GM12878 (cell line): ENCODE measurements at regions not wholly inside any gene's neighbourhood (a gene's known extent, or its start where the extent isn't known, plus 50 kb on each side); places are given as distances from the start of the nearest gene placed in this dataset.

Experiments
- ATAC-seq: fragments of 200-7000 bp; cut with Tn5 transposase; 3 replicates; pipeline ENCODE4 v1.9.1; 2020; ENCODE audit warnings: mild to moderate bottlenecking, moderate library complexity
- BruUV-seq: library from RNA; stranded (reverse); fragments of 400-500 nt; replicated peaks from 2 replicates; lab custom pipeline; 2021; lab: Mats Ljungman, UMichigan
- CTCF ChIA-PET: fragments of 300-600 bp; sonication (Branson Sonifier 250); formaldehyde crosslinking; extraction: SDS; loops from one replicate; lab custom pipeline; 2021; ENCODE audit warnings: inconsistent platforms; lab: Yijun Ruan, JAX
- POLR2A ChIA-PET: fragments of 350-600 bp; formaldehyde crosslinking; extraction: SDS; loops from one replicate; lab custom pipeline; 2021; ENCODE audit warnings: inconsistent platforms; lab: Charles Lee
- RAD21 ChIA-PET: fragments of 300-600 bp; sonication (Branson Sonifier 250); formaldehyde crosslinking; loops from one replicate; lab custom pipeline; 2023; ENCODE audit warnings: antibody characterized with exemption; ENCODE audit not compliant: unreplicated experiment; lab: Charles Lee
- SMC1A ChIA-PET: fragments of 300-600 bp; sonication (Branson Sonifier 250); formaldehyde crosslinking; loops from one replicate; lab custom pipeline; 2023; ENCODE audit not compliant: unreplicated experiment, uncharacterized antibody; lab: Charles Lee
- DNase-seq: peaks from one replicate; pipeline ENCODE4 v3.0.0-alpha.2; 2011; ENCODE audit warnings: low read depth, low spot score
- FAIRE-seq: peaks from 3 replicates; lab custom pipeline; 2011; peaks lifted over from hg19 to GRCh38; lab: Jason Lieb, UNC
- H2AFZ ChIP-seq: 2 replicates; pipeline ENCODE4 v1.6.0; 2011; ENCODE audit warnings: low read depth, low read length, control low read depth; ENCODE audit not compliant: control insufficient read depth
- H3K27ac ChIP-seq: 2 replicates; pipeline ENCODE4 v1.5.1; 2011; ENCODE audit warnings: control low read depth; ENCODE audit not compliant: control insufficient read depth, insufficient read depth
- H3K27me3 ChIP-seq, 2 experiments: replicated peaks in 1 of 2; 2 replicates each; pipeline versions ENCODE4 v1.6.0 to v1.6.1; 2011; ENCODE audit warnings: low read length in 1 of 2; ENCODE audit not compliant: control insufficient read depth in 2 of 2, insufficient read depth in 2 of 2
- H3K36me3 ChIP-seq, 2 experiments: 2 replicates each; pipeline ENCODE4 v1.5.1; 2011; ENCODE audit warnings: low read length in 1 of 2; ENCODE audit not compliant: control insufficient read depth in 2 of 2, insufficient read depth in 2 of 2
- H3K4me1 ChIP-seq: 2 replicates; pipeline ENCODE4 v1.6.1; 2011; ENCODE audit warnings: mild to moderate bottlenecking, low read length, moderate library complexity, mixed read lengths; ENCODE audit not compliant: control insufficient read depth, insufficient read depth
- H3K4me2 ChIP-seq: 2 replicates; pipeline ENCODE4 v1.6.0; 2011; ENCODE audit warnings: control low read depth; ENCODE audit not compliant: control insufficient read depth, insufficient read depth
- H3K4me3 ChIP-seq: fragments of 200-600 bp; sonication (generic); 2 replicates; pipeline ENCODE4 v1.5.1; 2016
- H3K79me2 ChIP-seq: 2 replicates; pipeline ENCODE4 v1.6.0; 2011; ENCODE audit warnings: low read length; ENCODE audit not compliant: control insufficient read depth, insufficient read depth
- H3K9ac ChIP-seq: 2 replicates; pipeline ENCODE4 v1.8.0; 2011; ENCODE audit warnings: low read length, control low read depth, mixed read lengths; ENCODE audit not compliant: control insufficient read depth, insufficient read depth
- H3K9me3 ChIP-seq: replicated peaks from 3 replicates; pipeline ENCODE4 v1.5.1; 2011; ENCODE audit warnings: mild to moderate bottlenecking, low read length; ENCODE audit not compliant: control insufficient read depth, insufficient read depth
- H4K20me1 ChIP-seq: 2 replicates; pipeline ENCODE4 v1.6.0; 2011; ENCODE audit not compliant: control insufficient read depth, insufficient read depth
- CBX5 ChIP-seq: sonication (generic); IDR thresholded peaks from 2 replicates; pipeline ENCODE4 v1.6.1; 2016; ENCODE audit warnings: low read depth, moderate library complexity, mild to moderate bottlenecking, inconsistent platforms
- CREM ChIP-seq: IDR thresholded peaks from 2 replicates; pipeline ENCODE4 v1.6.1; 2014; ENCODE audit warnings: antibody characterized with exemption, low read depth
- E2F4 ChIP-seq: IDR thresholded peaks from 2 replicates; pipeline ENCODE4 v1.6.1; 2012; ENCODE audit warnings: low read depth, low read length, improper control_type of control experiment
- IKZF2 ChIP-seq, 2 experiments: fragments of 450-650 bp; IDR thresholded peaks; 2 replicates each; pipeline ENCODE4 v1.6.1; 2017; ENCODE audit warnings: mild to moderate bottlenecking in 2 of 2, moderate library complexity in 2 of 2
- MLLT1 ChIP-seq: fragments of 450-650 bp; IDR thresholded peaks from 2 replicates; pipeline ENCODE4 v1.6.1; 2016; ENCODE audit warnings: mild to moderate bottlenecking
- PML ChIP-seq: IDR thresholded peaks from 2 replicates; pipeline ENCODE4 v1.6.1; 2012; ENCODE audit warnings: low read length, inconsistent platforms
- RB1 ChIP-seq: fragments of 450-650 bp; formaldehyde crosslinking; IDR thresholded peaks from 2 replicates; pipeline ENCODE4 v1.6.1; 2017; ENCODE audit warnings: mild to moderate bottlenecking, borderline replicate concordance
- RELB ChIP-seq: fragments of 450-650 bp; IDR thresholded peaks from 2 replicates; pipeline ENCODE4 v1.6.1; 2017; ENCODE audit warnings: low read depth, mild to moderate bottlenecking, moderate library complexity
- RFX5 ChIP-seq: IDR thresholded peaks from 2 replicates; pipeline ENCODE4 v1.6.1; 2011; ENCODE audit warnings: low read depth, low read length, improper control_type of control experiment
- RUNX3 ChIP-seq: IDR thresholded peaks from 2 replicates; pipeline ENCODE4 v1.6.1; 2012; ENCODE audit warnings: low read length, inconsistent platforms
- SP1 ChIP-seq: IDR thresholded peaks from one replicate; pipeline ENCODE4 v1.6.1; 2011; ENCODE audit warnings: low read depth, low read length
- WGBS: methylation state at CpG from one replicate; pipeline ENCODE4 v1.1.6; 2016; ENCODE audit warnings: low lambda C conversion rate; ENCODE audit not compliant: insufficient replicate concordance, insufficient coverage; ENCODE audit errors: missing lambda C conversion rate; 5-methylcytosine and 5-hydroxymethylcytosine counted together
- in situ Hi-C: fragments of 300-500 bp; cut with MboI; formaldehyde crosslinking; loops from 9 replicates; pipeline ENCODE4 v1.14.3; 2018; ENCODE audit warnings: mixed read lengths
- intact Hi-C: fragments of 100-400 bp; cut with micrococcal nuclease; formaldehyde crosslinking; loops from one replicate; pipeline ENCODE4 v1.14.2; 2022; ENCODE audit not compliant: unreplicated experiment

DNA sequence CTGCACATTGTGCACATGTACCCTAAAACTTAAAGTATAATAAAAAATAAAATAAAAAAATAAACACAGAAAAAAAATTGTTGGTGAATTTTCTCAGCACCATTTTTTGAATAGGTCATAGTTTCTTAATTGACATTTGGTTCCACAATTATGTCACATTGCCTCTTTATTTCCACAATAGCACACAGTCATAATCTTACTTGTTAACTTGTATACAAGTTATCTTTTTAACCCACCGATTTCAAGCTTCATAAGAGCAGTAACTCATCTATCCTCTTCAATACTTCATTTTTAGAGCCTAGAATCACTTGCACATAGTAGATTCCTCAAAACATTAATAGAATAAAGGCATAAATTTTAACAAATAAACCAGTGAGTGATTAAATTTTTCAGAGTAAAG is 1425.1 kb upstream of the LRRTM3 start:
- Histone ChIP-seq H3K9ac (no peak overlapping the region), H2AFZ (no peak overlapping the region), H3K79me2 (no peaks in the 10 kb centered on the region), H3K4me1 (no peaks in the 10 kb centered on the region), H3K36me3 (no peaks in the 10 kb centered on the region), H3K9me3 (no peaks in the 10 kb centered on the region), H3K27ac (no peak overlapping the region), H3K4me3 (no peak overlapping the region), H3K4me2 (no peak overlapping the region), H4K20me1 (no peaks in the 10 kb centered on the region), H3K27me3 (no peaks in the 10 kb centered on the region)
- peak; percentile 56 for ATAC-seq
- TF ChIP-seq RELB (no peak), PML (no peak), RFX5 (no peak)
- in situ Hi-C loops = no loop called here
- intact Hi-C loops = loop anchor here (10.0 kb wide), 1 partner anchor 394 kb away; no protein-coding TSS in a partner anchor
- 0% methylated on average over 1 of the region's 1 CpG for WGBS
- RAD21 ChIA-PET = no interaction called here
- no peak for FAIRE-seq
- no TSS peak for BruUV-seq
- POLR2A ChIA-PET = no interaction called here
- DNase-seq = no peak
- CTCF ChIA-PET = no interaction called here
- SMC1A ChIA-PET = interaction anchor here (1.4 kb wide), 1 partner anchor 69 kb away, joined by 3 read pairs; no protein-coding TSS in a partner anchor

DNA sequence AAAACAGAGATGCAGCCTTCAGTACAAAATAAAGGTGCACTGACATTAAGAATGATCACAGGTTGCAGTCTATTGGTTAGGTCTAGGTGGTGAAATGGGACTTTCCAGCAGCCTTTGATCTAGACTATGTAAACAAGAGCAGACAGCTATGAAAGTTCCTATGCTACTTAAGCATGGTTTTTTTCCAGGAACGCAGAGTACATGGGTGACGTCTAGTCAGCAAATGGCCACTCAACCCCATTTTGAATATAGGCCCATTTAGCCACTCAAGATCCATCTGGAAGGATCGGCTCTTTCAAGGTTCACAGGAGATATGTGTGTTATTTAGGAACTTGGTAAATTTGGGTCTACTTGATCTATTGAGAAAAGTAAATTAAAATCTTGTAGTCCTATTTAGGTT is 1424.6 kb upstream of the LRRTM3 start:
- H3K4me1 ChIP-seq = no peaks in the 10 kb centered on the region
- H3K9me3 ChIP-seq = no peaks in the 10 kb centered on the region
- H2AFZ ChIP-seq = no peak overlapping the region
- 60% methylated on average over 3 of the region's 3 CpGs for WGBS
- H3K36me3 ChIP-seq = no peaks in the 10 kb centered on the region
- CTCF ChIA-PET = no interaction called here
- in situ Hi-C loops (no loop called here), intact Hi-C loops (loop anchor here (10.0 kb wide), 1 partner anchor 394 kb away; no protein-coding TSS in a partner anchor)
- H3K9ac ChIP-seq = no peak overlapping the region
- H3K27ac ChIP-seq = no peak overlapping the region
- RAD21 ChIA-PET = no interaction called here
- POLR2A ChIA-PET = no interaction called here
- no peak overlapping the region for H3K4me2 ChIP-seq
- SMC1A ChIA-PET = interaction anchor here (1.3 kb wide), 1 partner anchor 18 kb away, joined by 3 read pairs; no protein-coding TSS in a partner anchor
- no peaks in the 10 kb centered on the region for H4K20me1 ChIP-seq
- H3K79me2 ChIP-seq = no peaks in the 10 kb centered on the region
- ATAC-seq (peak; percentile 98), DNase-seq (peak; percentile 48), FAIRE-seq (peak; percentile 69)
- H3K4me3 ChIP-seq = no peak overlapping the region
- no TSS peak for BruUV-seq
- no peaks in the 10 kb centered on the region for H3K27me3 ChIP-seq
- TF ChIP-seq CREM = peak; percentile 36; the same call in 1 of the 2 replicates
- TF ChIP-seq CBX5 = no peak
- no peak for TF ChIP-seq E2F4
- peak; percentile 99 for TF ChIP-seq MLLT1
- TF ChIP-seq SP1 = no peak
- TF ChIP-seq RUNX3 = peak; percentile 36; the same call in 1 of the 2 replicates
- TF ChIP-seq RB1 = no peak; the same call in 1 of the 2 replicates
- TF ChIP-seq IKZF2 (IDR thresholded peaks at IDR 0.05) = peak; percentile 61 to 63
